Esophagus squamous epithelium (tissue), 4 donors: ENCODE measurements at regions not wholly inside any gene's neighbourhood (a gene's known extent, or its start where the extent isn't known, plus 50 kb on each side); places are given as distances from the start of the nearest gene placed in this dataset.

ENCODE experiments used
- POLR2A ChIP-seq, 4 donors: fragments of 450-650 bp; IDR thresholded peaks; one replicate each; pipeline ENCODE4 v1.6.1; 2017; ENCODE audit warnings: antibody characterized with exemption in 4 of 4, mild to moderate bottlenecking in 4 of 4, moderate library complexity in 3 of 4
- TF ChIP-seq, protein P1 (sequence below), 6 experiments: fragments of 450-650 bp in 4 of 6; fragments of 200-600 bp in 2 of 6; sonication (generic) in 2 of 6; IDR thresholded peaks; one replicate each; pipeline ENCODE4 v1.5.1; 2016 to 2019; ENCODE audit warnings: antibody characterized with exemption in 6 of 6, mild to moderate bottlenecking in 4 of 6, moderate library complexity in 4 of 6

DNA sequence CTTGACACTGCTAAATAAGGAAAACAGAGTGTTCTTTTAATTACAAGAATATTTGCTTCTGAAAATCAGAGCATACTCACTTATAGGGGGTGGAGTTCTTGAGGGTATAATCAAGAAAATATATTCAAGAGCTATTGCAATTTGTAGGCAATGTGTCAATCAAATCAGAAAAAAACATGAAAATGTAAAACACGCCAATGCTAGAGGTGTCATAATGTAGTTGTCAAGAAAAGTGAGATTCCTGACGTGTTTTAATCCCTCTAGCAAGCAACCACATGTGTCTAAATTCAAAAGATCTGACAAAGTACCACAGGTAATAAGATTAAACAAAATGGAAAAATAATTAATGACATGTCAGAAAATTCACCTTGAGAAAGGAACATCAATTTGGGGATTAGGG lies 1440.7 kb upstream of the RAG2 start:
- no peak for TF ChIP-seq POLR2A (IDR thresholded peaks at IDR 0.05)
- TF ChIP-seq, protein P1, sequence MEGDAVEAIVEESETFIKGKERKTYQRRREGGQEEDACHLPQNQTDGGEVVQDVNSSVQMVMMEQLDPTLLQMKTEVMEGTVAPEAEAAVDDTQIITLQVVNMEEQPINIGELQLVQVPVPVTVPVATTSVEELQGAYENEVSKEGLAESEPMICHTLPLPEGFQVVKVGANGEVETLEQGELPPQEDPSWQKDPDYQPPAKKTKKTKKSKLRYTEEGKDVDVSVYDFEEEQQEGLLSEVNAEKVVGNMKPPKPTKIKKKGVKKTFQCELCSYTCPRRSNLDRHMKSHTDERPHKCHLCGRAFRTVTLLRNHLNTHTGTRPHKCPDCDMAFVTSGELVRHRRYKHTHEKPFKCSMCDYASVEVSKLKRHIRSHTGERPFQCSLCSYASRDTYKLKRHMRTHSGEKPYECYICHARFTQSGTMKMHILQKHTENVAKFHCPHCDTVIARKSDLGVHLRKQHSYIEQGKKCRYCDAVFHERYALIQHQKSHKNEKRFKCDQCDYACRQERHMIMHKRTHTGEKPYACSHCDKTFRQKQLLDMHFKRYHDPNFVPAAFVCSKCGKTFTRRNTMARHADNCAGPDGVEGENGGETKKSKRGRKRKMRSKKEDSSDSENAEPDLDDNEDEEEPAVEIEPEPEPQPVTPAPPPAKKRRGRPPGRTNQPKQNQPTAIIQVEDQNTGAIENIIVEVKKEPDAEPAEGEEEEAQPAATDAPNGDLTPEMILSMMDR (IDR thresholded peaks at IDR 0.05), result no peak
